ENCODE measurements at regions not wholly inside any gene's neighbourhood (a gene's known extent, or its start where the extent isn't known, plus 50 kb on each side); places are given as distances from the start of the nearest gene placed in this dataset.

- no peak for TF ChIP-seq POLR2AphosphoS5 (IDR thresholded peaks at IDR 0.05; ENCODE audit: low read length)
- no peak for TF ChIP-seq POLR2A (IDR thresholded peaks at IDR 0.05; ENCODE audit: low read depth, low read length)
- TF ChIP-seq, protein P1, sequence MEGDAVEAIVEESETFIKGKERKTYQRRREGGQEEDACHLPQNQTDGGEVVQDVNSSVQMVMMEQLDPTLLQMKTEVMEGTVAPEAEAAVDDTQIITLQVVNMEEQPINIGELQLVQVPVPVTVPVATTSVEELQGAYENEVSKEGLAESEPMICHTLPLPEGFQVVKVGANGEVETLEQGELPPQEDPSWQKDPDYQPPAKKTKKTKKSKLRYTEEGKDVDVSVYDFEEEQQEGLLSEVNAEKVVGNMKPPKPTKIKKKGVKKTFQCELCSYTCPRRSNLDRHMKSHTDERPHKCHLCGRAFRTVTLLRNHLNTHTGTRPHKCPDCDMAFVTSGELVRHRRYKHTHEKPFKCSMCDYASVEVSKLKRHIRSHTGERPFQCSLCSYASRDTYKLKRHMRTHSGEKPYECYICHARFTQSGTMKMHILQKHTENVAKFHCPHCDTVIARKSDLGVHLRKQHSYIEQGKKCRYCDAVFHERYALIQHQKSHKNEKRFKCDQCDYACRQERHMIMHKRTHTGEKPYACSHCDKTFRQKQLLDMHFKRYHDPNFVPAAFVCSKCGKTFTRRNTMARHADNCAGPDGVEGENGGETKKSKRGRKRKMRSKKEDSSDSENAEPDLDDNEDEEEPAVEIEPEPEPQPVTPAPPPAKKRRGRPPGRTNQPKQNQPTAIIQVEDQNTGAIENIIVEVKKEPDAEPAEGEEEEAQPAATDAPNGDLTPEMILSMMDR (IDR thresholded peaks at IDR 0.05 in 2 of 3, conservative IDR thresholded peaks at IDR 0.05 in 1 of 3; ENCODE audit: control insufficient read depth in 2 of 3, extremely low read depth in 1 of 3, insufficient read depth in 1 of 3, low read depth in 3 of 3, low read length in 3 of 3): no peak
- TF ChIP-seq SPI1 (IDR thresholded peaks at IDR 0.05; ENCODE audit: borderline replicate concordance, insufficient read depth, low read depth, low read length): no peak
- TF ChIP-seq, protein P2, sequence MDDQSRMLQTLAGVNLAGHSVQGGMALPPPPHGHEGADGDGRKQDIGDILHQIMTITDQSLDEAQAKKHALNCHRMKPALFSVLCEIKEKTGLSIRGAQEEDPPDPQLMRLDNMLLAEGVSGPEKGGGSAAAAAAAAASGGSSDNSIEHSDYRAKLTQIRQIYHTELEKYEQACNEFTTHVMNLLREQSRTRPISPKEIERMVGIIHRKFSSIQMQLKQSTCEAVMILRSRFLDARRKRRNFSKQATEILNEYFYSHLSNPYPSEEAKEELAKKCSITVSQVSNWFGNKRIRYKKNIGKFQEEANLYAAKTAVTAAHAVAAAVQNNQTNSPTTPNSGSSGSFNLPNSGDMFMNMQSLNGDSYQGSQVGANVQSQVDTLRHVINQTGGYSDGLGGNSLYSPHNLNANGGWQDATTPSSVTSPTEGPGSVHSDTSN (IDR thresholded peaks at IDR 0.05; ENCODE audit: insufficient replicate concordance, low read depth, low read length): no peak
- no peak for TF ChIP-seq NFYB (IDR thresholded peaks at IDR 0.05; ENCODE audit: insufficient read depth, low read depth, low read length)
Measured at GRCh38 chr4:160371446-160371845, 1268.6 kb downstream of the RAPGEF2 start.
